GM18951 (cell line): ENCODE measurements at regions not wholly inside any gene's neighbourhood (a gene's known extent, or its start where the extent isn't known, plus 50 kb on each side); places are given as distances from the start of the nearest gene placed in this dataset.

Experiments
- POLR2A ChIP-seq: IDR thresholded peaks from 4 replicates; pipeline ENCODE4 v1.6.1; 2011; ENCODE audit warnings: mild to moderate bottlenecking; ENCODE audit not compliant: insufficient read length, insufficient read depth; ENCODE audit errors: extremely low read depth
- in situ Hi-C: fragments of 300-500 bp; cut with MboI; formaldehyde crosslinking; loops from one replicate; pipeline ENCODE4 v1.12.0; 2022; ENCODE audit warnings: low sequenced_read_pairs, mixed read lengths, inconsistent platforms; ENCODE audit not compliant: unreplicated experiment

- TF ChIP-seq POLR2A, result no peak
Measured at GRCh38 chr2:217552081-217552480, 450.7 kb downstream of the TNS1 start.

GRCh38 chr2:217551252-217551899 is 451.4 kb downstream of the TNS1 start:
- no peak for TF ChIP-seq POLR2A
- in situ Hi-C loops, result no loop called here

More at GRCh38 chr2:217552081-217552480, 450.7 kb downstream of the TNS1 start:
- in situ Hi-C loops, result no loop called here

- in situ Hi-C loops, result no loop called here
Measured at GRCh38 chr2:217539126-217539525, 463.7 kb downstream of the TNS1 start.

GRCh38 chr2:217538719-217539118 is 464.1 kb downstream of the TNS1 start:
- no peak for TF ChIP-seq POLR2A
- in situ Hi-C loops, result no loop called here

More at GRCh38 chr2:217539126-217539525, 463.7 kb downstream of the TNS1 start:
- no peak for TF ChIP-seq POLR2A

GRCh38 chr2:217535957-217536708 is 466.7 kb downstream of the TNS1 start:
- in situ Hi-C loops, result no loop called here
- TF ChIP-seq POLR2A, result no peak

GRCh38 chr2:217530392-217531090 is 472.3 kb downstream of the TNS1 start:
- in situ Hi-C loops, result no loop called here
- TF ChIP-seq POLR2A, result no peak

GRCh38 chr2:217529271-217529670 is 473.5 kb downstream of the TNS1 start:
- TF ChIP-seq POLR2A, result no peak
- in situ Hi-C loops, result no loop called here

- no peak for TF ChIP-seq POLR2A
- in situ Hi-C loops, result no loop called here
Measured at GRCh38 chr2:217527590-217528202, 475.1 kb downstream of the TNS1 start.

- in situ Hi-C loops, result no loop called here
Measured at GRCh38 chr2:217525076-217525475, 477.7 kb downstream of the TNS1 start.

GRCh38 chr2:217523286-217523685 is 479.5 kb downstream of the TNS1 start:
- in situ Hi-C loops, result no loop called here
- TF ChIP-seq POLR2A, result no peak

More at GRCh38 chr2:217525076-217525475, 477.7 kb downstream of the TNS1 start:
- TF ChIP-seq POLR2A, result no peak

GRCh38 chr2:217521820-217522219 is 481.0 kb downstream of the TNS1 start:
- TF ChIP-seq POLR2A, result no peak
- in situ Hi-C loops, result no loop called here

- in situ Hi-C loops, result no loop called here
- no peak for TF ChIP-seq POLR2A
Measured at GRCh38 chr2:217520356-217521010, 482.3 kb downstream of the TNS1 start.
